Smooth muscle cell (in vitro differentiated cells): ENCODE measurements at regions not wholly inside any gene's neighbourhood (a gene's known extent, or its start where the extent isn't known, plus 50 kb on each side); places are given as distances from the start of the nearest gene placed in this dataset.

ENCODE experiments used
- DNase-seq: peaks from one replicate; lab custom pipeline; 2025; ENCODE audit not compliant: unreplicated experiment; lab: John Stamatoyannopoulos, UW
- H2AFZ ChIP-seq: fragments of 200-600 bp; sonication (generic); 2 replicates; pipeline ENCODE4 v1.6.0; 2016; ENCODE audit warnings: antibody characterized with exemption, low read depth, mild to moderate bottlenecking
- H3F3A ChIP-seq: fragments of 200-600 bp; sonication (generic); 2 replicates; pipeline ENCODE4 v1.6.0; 2017; ENCODE audit warnings: antibody characterized with exemption, low read depth
- H3K27ac ChIP-seq: fragments of 200-600 bp; sonication (generic); 2 replicates; pipeline ENCODE4 v1.5.1; 2016; ENCODE audit warnings: low read depth, mild to moderate bottlenecking
- H3K27me3 ChIP-seq: fragments of 200-600 bp; sonication (generic); 2 replicates; pipeline ENCODE4 v1.6.1; 2016; ENCODE audit warnings: low read depth, mild to moderate bottlenecking
- H3K36me3 ChIP-seq: fragments of 200-600 bp; sonication (generic); 2 replicates; pipeline ENCODE4 v1.5.1; 2016; ENCODE audit warnings: low read depth
- H3K4me1 ChIP-seq: fragments of 200-600 bp; sonication (generic); 2 replicates; pipeline ENCODE4 v1.5.1; 2016; ENCODE audit warnings: low read depth
- H3K4me2 ChIP-seq: fragments of 200-600 bp; sonication (generic); 2 replicates; pipeline ENCODE4 v1.6.0; 2016; ENCODE audit warnings: mild to moderate bottlenecking
- H3K4me3 ChIP-seq: fragments of 200-600 bp; sonication (generic); 2 replicates; pipeline ENCODE4 v1.5.1; 2016; ENCODE audit warnings: mild to moderate bottlenecking
- H3K79me2 ChIP-seq: fragments of 200-600 bp; sonication (generic); 2 replicates; pipeline ENCODE4 v1.6.0; 2016; ENCODE audit warnings: low read depth, mild to moderate bottlenecking
- H3K9ac ChIP-seq: fragments of 200-600 bp; sonication (generic); 2 replicates; pipeline ENCODE4 v1.6.0; 2016; ENCODE audit warnings: low read depth
- H3K9me3 ChIP-seq: fragments of 200-600 bp; sonication (generic); replicated peaks from 2 replicates; pipeline ENCODE4 v1.5.1; 2016; ENCODE audit warnings: low read depth
- H4K20me1 ChIP-seq: fragments of 200-600 bp; sonication (generic); 2 replicates; pipeline ENCODE4 v1.6.0; 2016; ENCODE audit warnings: low read depth
- CTCF ChIP-seq: fragments of 200-600 bp; sonication (generic); IDR thresholded peaks from 2 replicates; pipeline ENCODE4 v1.5.1; 2017; ENCODE audit warnings: borderline replicate concordance, mild to moderate bottlenecking, antibody characterized with exemption; ENCODE audit not compliant: insufficient read depth, poor library complexity, severe bottlenecking
- WGBS: methylation state at CpG from one replicate; pipeline ENCODE4 v1.1.7; 2016; ENCODE audit warnings: low lambda C conversion rate; 5-methylcytosine and 5-hydroxymethylcytosine counted together

- TF ChIP-seq CTCF, result no peak
- DNase-seq, result no peak
- no peak overlapping the region for H2AFZ ChIP-seq
- H3K27me3 ChIP-seq, result no peaks in the 10 kb centered on the region
- no peak overlapping the region for H3K27ac ChIP-seq
- H4K20me1 ChIP-seq, result no peaks in the 10 kb centered on the region
- H3K9ac ChIP-seq, result no peak overlapping the region
- 73% methylated on average over 8 of the region's 8 CpGs for WGBS
- H3K9me3 ChIP-seq, result no peaks in the 10 kb centered on the region
- H3F3A ChIP-seq, result no peaks in the 10 kb centered on the region
- H3K4me2 ChIP-seq, result no peak overlapping the region
- H3K4me1 ChIP-seq, result no peaks in the 10 kb centered on the region
- H3K4me3 ChIP-seq, result no peak overlapping the region
- no peaks in the 10 kb centered on the region for H3K36me3 ChIP-seq
- H3K79me2 ChIP-seq, result no peaks in the 10 kb centered on the region
Measured at GRCh38 chrX:9330249-9330982, 134.4 kb upstream of the TBL1X start.

GRCh38 chrX:9333873-9334560, 130.8 kb upstream of the TBL1X start:
- Histone ChIP-seq H3K27me3 (no peaks in the 10 kb centered on the region), H3K27ac (no peak overlapping the region), H3K36me3 (no peaks in the 10 kb centered on the region), H3K79me2 (no peaks in the 10 kb centered on the region), H3K9me3 (no peaks in the 10 kb centered on the region), H3K4me3 (no peak overlapping the region), H3K9ac (no peak overlapping the region), H4K20me1 (no peaks in the 10 kb centered on the region), H3K4me1 (no peaks in the 10 kb centered on the region), H3K4me2 (no peak overlapping the region), H2AFZ (no peak overlapping the region), H3F3A (no peaks in the 10 kb centered on the region)
- no peak for DNase-seq
- no peak for TF ChIP-seq CTCF
- 77% methylated on average over 11 of the region's 11 CpGs for WGBS

GRCh38 chrX:9335251-9335650, 129.6 kb upstream of the TBL1X start:
- H3K79me2 ChIP-seq, result no peaks in the 10 kb centered on the region
- no peaks in the 10 kb centered on the region for H3K9me3 ChIP-seq
- no peak overlapping the region for H3K4me2 ChIP-seq
- DNase-seq, result no peak
- no peaks in the 10 kb centered on the region for H3F3A ChIP-seq
- H4K20me1 ChIP-seq, result no peaks in the 10 kb centered on the region
- H3K27me3 ChIP-seq, result no peaks in the 10 kb centered on the region
- H2AFZ ChIP-seq, result no peak overlapping the region
- H3K4me1 ChIP-seq, result no peaks in the 10 kb centered on the region
- no peak overlapping the region for H3K4me3 ChIP-seq
- H3K36me3 ChIP-seq, result no peaks in the 10 kb centered on the region
- WGBS, result 74% methylated on average over 6 of the region's 6 CpGs
- no peak overlapping the region for H3K27ac ChIP-seq
- no peak for TF ChIP-seq CTCF
- H3K9ac ChIP-seq, result no peak overlapping the region
